ENCODE measurements at regions not wholly inside any gene's neighbourhood (a gene's known extent, or its start where the extent isn't known, plus 50 kb on each side); places are given as distances from the start of the nearest gene placed in this dataset.

- no peak for DNase-seq
- H3K9me3 ChIP-seq (replicated peaks), result no peaks in the 10 kb centered on the region
- H3K4me3 ChIP-seq, result no peak overlapping the region
- no peak overlapping the region for H3K27ac ChIP-seq
- no peaks in the 10 kb centered on the region for H3K36me3 ChIP-seq
- peaks cover 3% of the 10 kb centered on the region; the same call in 1 of the 2 replicates for H3K4me1 ChIP-seq
- peaks cover 12% of the 10 kb centered on the region; the same call in 1 of the 2 replicates for H3K27me3 ChIP-seq
Measured at GRCh38 chr15:70479785-70480184, 283.6 kb downstream of the UACA start.

DNA sequence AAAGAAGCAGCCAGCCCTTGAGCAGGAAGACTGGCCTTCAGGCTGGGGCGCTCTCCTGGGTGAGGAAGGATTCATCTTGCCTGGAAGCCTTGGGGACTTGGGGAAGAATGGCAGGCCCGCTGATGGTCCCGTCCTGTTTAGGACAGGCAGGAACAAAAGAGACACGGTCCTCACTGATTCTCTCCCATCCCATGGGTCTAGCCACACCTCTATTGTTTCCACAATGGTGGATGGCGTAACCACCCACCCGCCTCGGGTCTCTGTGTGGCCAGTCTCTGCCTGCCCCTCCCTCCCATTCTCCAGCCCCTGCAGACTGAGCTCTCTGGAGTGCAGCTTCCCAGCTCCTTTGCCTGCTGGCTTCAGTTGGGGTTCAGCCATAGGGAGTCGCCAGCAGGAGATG is 284.3 kb downstream of the UACA start:
- H3K27me3 ChIP-seq, result peaks cover 12% of the 10 kb centered on the region; the same call in 1 of the 2 replicates
- H3K4me3 ChIP-seq, result no peak overlapping the region
- H3K36me3 ChIP-seq, result no peaks in the 10 kb centered on the region
- H3K9me3 ChIP-seq (replicated peaks), result no peaks in the 10 kb centered on the region
- DNase-seq, result no peak
- no peak overlapping the region for H3K27ac ChIP-seq
- peaks cover 5% of the 10 kb centered on the region; the same call in 1 of the 2 replicates for H3K4me1 ChIP-seq

DNA sequence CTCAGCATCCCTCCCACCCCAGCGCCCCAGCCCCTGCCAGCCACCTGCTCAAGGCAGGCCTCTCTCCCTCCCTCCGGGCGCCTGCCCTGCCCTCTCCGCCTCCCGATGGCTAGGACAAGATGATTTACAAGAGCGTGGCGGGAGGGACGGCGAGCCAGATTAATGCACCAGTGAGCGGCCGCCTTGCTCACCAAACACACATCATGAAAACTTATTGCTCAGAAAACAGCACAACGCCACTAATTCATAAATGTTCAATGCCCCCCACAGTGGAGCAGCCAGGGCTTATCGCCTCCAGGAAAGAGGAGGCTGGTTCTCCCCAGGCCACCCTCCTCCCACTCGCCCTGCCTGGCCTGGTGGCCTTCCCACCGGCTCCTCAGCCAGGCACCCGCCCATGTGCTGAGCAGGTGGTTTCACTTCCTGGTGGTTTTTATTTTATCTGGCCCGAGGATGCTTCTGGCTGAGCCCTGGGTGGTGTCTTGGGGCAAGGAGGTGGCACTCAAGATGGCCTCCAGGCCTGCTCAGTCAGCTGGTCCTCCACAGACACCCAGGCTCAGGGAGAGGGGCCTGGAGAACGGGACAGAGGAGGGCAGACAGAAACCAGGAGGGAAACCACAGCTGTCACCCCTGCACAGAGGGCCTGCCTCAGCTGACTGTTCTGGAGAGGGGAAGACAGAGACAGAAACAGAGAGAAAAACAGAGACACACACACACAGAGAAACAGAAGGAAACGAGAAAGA is 284.9 kb downstream of the UACA start:
- H3K27me3 ChIP-seq, result peaks cover 12% of the 10 kb centered on the region; the same call in 1 of the 2 replicates
- peaks cover 5% of the 10 kb centered on the region; the same call in 1 of the 2 replicates for H3K4me1 ChIP-seq
- no peak for DNase-seq
- no peaks in the 10 kb centered on the region for H3K9me3 ChIP-seq (replicated peaks)
- H3K27ac ChIP-seq, result no peak overlapping the region
- H3K36me3 ChIP-seq, result no peaks in the 10 kb centered on the region
- no peak overlapping the region for H3K4me3 ChIP-seq

DNA sequence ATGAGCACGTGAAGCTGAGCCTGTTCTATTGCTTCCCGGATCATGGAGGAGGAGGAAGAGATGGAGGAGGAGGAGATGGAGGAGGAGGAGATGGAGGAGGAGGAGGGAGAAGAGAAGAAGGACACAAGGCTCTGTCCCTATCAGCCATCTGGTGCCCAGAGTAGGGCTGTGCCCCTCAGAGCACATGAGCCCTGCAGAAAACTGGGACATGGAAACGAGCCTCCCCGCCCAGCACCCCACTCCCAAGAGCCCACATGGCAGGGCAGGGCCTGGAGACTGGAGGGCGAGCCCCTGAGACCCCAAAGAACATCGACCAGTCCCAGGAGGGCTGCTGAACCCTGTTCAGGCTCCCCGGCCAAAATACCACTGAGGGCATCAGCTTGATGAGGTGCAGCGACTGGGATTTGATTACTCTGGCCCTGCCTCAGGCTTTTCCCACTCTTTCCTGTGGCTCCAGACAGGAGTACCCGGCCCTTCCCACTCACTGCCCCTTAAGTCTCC is 285.6 kb downstream of the UACA start:
- Histone ChIP-seq H3K27ac (no peak overlapping the region), H3K36me3 (no peaks in the 10 kb centered on the region), H3K4me1 (peaks cover 5% of the 10 kb centered on the region; the same call in 1 of the 2 replicates), H3K4me3 (no peak overlapping the region), H3K27me3 (peaks cover 12% of the 10 kb centered on the region; the same call in 1 of the 2 replicates), H3K9me3 (replicated peaks) (no peaks in the 10 kb centered on the region)
- no peak for DNase-seq

DNA sequence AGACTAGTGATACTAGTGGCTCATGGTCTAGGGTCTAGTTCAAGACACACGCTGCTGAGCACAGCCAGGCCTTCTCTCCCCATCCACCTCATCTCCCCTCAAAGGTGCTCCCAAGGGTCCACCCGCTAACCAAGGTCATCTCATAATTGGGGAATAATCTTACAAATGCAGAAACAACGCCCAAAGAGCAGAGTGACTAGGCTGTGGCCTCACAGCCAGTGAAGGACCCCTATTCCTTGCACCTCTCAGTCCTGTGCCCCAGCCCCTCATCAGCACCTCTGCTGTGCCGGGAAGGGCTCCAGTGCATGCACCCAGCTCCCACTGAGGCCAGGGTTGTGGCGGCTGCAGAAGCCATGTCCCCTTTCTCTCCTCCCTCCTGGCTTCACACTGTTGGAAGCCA is 286.9 kb downstream of the UACA start:
- H3K36me3 ChIP-seq, result no peaks in the 10 kb centered on the region
- no peak overlapping the region for H3K27ac ChIP-seq
- H3K4me1 ChIP-seq, result peaks cover 5% of the 10 kb centered on the region; the same call in 1 of the 2 replicates
- H3K9me3 ChIP-seq (replicated peaks), result no peaks in the 10 kb centered on the region
- H3K4me3 ChIP-seq, result no peak overlapping the region
- peaks cover 12% of the 10 kb centered on the region; the same call in 1 of the 2 replicates for H3K27me3 ChIP-seq
- DNase-seq, result no peak

DNA sequence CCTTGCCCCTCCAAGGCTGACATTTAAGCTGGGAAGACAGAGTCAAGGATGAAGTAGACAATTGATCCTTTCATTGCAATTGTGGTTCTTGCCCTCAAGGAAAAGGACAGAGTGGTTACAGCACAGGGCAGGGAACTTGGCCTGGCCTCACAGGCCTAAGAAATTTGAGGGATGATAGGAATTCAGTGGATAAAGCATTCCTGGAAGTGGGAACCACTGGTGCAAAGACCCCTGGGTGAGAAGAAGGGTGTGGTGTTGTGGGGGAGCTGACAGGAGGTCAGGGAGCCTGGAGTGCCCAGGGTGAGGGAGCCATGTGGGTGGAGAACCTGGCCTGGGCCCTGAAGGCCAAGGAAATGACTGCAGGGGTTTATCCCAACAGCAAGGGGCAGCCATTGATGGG is 287.4 kb downstream of the UACA start:
- no peaks in the 10 kb centered on the region for H3K36me3 ChIP-seq
- no peaks in the 10 kb centered on the region for H3K9me3 ChIP-seq (replicated peaks)
- H3K4me3 ChIP-seq, result no peak overlapping the region
- no peak overlapping the region for H3K27ac ChIP-seq
- peaks cover 5% of the 10 kb centered on the region; the same call in 1 of the 2 replicates for H3K4me1 ChIP-seq
- peaks cover 12% of the 10 kb centered on the region; the same call in 1 of the 2 replicates for H3K27me3 ChIP-seq
- no peak for DNase-seq

DNA sequence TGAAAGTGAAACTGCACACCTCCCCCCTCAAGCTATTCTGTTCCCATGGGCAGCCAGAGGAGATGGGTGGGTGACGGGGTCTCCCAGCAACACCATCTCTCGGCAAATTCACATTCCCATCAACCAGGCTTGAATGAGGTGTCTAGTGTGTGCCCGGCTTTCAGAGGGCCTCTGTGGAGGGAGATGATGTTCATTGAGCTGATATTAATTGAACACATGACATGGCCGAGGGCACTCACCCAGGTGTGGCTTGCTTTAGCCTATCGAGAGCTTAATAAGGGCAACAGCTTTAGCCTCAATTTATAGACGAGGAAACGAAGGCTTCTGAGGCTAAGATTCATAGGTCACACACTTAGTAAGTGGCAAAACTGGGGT is 288.0 kb downstream of the UACA start:
- Histone ChIP-seq H3K4me1 (peaks cover 5% of the 10 kb centered on the region; the same call in 1 of the 2 replicates), H3K9me3 (replicated peaks) (no peaks in the 10 kb centered on the region), H3K4me3 (no peak overlapping the region), H3K36me3 (no peaks in the 10 kb centered on the region), H3K27me3 (peaks cover 12% of the 10 kb centered on the region; the same call in 1 of the 2 replicates), H3K27ac (no peak overlapping the region)
- DNase-seq, result no peak

- Histone ChIP-seq H3K9me3 (replicated peaks) (no peaks in the 10 kb centered on the region), H3K4me3 (no peak overlapping the region), H3K27ac (no peak overlapping the region), H3K27me3 (peaks cover 12% of the 10 kb centered on the region; the same call in 1 of the 2 replicates), H3K36me3 (no peaks in the 10 kb centered on the region), H3K4me1 (peaks cover 9% of the 10 kb centered on the region)
- no peak for DNase-seq
Measured at GRCh38 chr15:70474471-70475406, 288.6 kb downstream of the UACA start.

GRCh38 chr15:70473581-70474370 is 289.6 kb downstream of the UACA start:
- Histone ChIP-seq H3K36me3 (no peaks in the 10 kb centered on the region), H3K27me3 (peaks cover 8% of the 10 kb centered on the region; the same call in 1 of the 2 replicates), H3K27ac (no peak overlapping the region), H3K9me3 (replicated peaks) (no peaks in the 10 kb centered on the region), H3K4me3 (no peak overlapping the region), H3K4me1 (peaks cover 14% of the 10 kb centered on the region)
- no peak for DNase-seq

GRCh38 chr15:70471517-70471916 is 291.8 kb downstream of the UACA start:
- Histone ChIP-seq H3K4me1 (peaks cover 14% of the 10 kb centered on the region), H3K36me3 (no peaks in the 10 kb centered on the region), H3K4me3 (no peak overlapping the region), H3K27me3 (peaks cover 2% of the 10 kb centered on the region; the same call in 1 of the 2 replicates), H3K27ac (no peak overlapping the region), H3K9me3 (replicated peaks) (no peaks in the 10 kb centered on the region)
- DNase-seq, result no peak

- Histone ChIP-seq H3K4me1 (peaks cover 14% of the 10 kb centered on the region), H3K36me3 (no peaks in the 10 kb centered on the region), H3K27ac (no peak overlapping the region), H3K27me3 (no peaks in the 10 kb centered on the region; the same call in 1 of the 2 replicates), H3K9me3 (replicated peaks) (no peaks in the 10 kb centered on the region), H3K4me3 (no peak overlapping the region)
- no peak for DNase-seq
Measured at GRCh38 chr15:70470556-70471191, 292.7 kb downstream of the UACA start.

GRCh38 chr15:70469651-70470555 is 293.5 kb downstream of the UACA start:
- H3K36me3 ChIP-seq, result no peaks in the 10 kb centered on the region
- no peaks in the 10 kb centered on the region for H3K9me3 ChIP-seq (replicated peaks)
- peak; percentile 64 to 71 for DNase-seq
- H3K4me3 ChIP-seq, result no peak overlapping the region
- H3K27me3 ChIP-seq, result no peaks in the 10 kb centered on the region; the same call in 1 of the 2 replicates
- no peak overlapping the region for H3K27ac ChIP-seq
- peaks cover 13% of the 10 kb centered on the region for H3K4me1 ChIP-seq

DNA sequence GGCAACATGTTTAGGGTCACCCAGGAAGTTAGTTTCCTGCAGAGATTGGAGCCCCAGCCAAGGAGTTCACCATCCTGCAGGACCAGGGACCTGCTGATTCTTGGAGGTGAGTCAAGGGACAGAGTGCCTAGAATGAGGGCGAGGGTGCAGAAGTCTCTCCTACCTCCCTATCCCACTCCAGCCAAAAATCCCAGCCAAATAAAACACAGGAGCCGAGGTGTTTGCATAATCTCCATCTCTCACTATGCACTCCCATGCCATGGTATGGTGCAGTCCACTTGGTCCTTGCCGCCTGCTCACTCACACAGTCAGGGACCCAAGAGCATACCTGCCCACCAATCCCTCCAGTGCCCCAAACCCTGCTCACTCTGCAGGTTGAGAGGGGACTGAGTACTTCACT is 294.2 kb downstream of the UACA start:
- no peak overlapping the region for H3K27ac ChIP-seq
- H3K36me3 ChIP-seq, result no peaks in the 10 kb centered on the region
- H3K27me3 ChIP-seq, result no peaks in the 10 kb centered on the region; the same call in 1 of the 2 replicates
- no peak for DNase-seq
- peaks cover 10% of the 10 kb centered on the region for H3K4me1 ChIP-seq
- no peak overlapping the region for H3K4me3 ChIP-seq
- H3K9me3 ChIP-seq (replicated peaks), result no peaks in the 10 kb centered on the region
